ENCODE measurements at regions not wholly inside any gene's neighbourhood (a gene's known extent, or its start where the extent isn't known, plus 50 kb on each side); places are given as distances from the start of the nearest gene placed in this dataset.
"Not testable (repeated sequence)": the region's sequence is repeated elsewhere in the genome, so short reads cannot be mapped to it uniquely, and the experiment has no call there.

DNA sequence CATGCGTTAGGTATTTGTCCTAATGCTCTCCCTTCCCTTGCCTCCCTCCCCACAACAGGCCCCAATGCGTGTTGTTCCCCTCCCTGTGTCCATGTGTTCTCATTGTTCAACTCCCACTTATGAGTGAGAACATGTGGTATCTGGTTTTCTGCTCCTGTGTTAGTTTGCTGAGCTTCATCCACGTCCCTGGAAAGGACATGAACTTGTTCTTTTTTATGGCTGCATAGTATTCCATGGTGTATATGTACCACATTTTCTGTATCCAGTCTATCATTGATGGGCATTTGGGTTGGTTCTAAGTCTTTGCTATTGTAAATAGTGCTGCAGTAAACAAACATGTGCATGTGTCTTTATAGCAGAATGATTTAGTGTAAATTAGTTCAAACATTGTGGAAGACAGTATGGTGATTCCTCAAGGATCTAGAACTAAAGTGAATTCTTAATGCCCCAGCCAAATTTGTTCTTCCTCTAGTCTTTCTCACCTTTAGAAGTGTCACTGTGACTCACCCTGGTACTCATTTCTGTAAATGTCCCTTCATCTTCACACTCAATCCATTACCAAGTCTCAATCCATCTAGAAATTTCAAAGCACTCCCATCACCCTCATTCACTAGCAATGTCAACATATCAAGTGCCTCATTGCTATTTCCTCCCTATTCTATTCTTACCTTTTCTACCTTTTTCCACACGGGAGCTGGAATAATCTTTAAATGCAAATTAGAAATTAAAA is 123.9 kb downstream of the MREG start:
- intact Hi-C loops (cut with DNase I); H3K36me3 ChIP-seq; ATAC-seq; H3K4me3 ChIP-seq; DNase-seq; H3K27ac ChIP-seq; H3K27me3 ChIP-seq; H3K4me1 ChIP-seq; H3K9me3 ChIP-seq: not testable (repeated sequence)

DNA sequence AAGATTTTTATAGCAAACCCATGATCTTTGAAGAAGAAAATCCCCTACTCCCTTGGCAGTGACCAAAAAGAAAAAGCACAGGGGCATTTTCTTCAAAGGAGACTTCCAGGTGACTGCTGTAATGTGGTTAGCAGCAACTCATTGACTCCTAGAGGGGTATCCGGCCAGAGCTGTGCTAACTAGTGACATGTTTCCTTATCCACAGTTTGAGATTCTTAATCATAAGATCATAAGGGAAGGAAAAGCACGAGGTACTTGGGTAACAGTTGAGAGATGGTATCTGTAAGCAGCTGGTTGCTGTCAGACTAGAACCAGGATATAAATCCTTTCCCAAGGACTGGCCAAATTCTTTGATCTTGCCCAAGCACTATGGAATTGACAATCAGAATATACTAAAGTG is 124.7 kb downstream of the MREG start:
- Histone ChIP-seq H3K27ac (peak overlapping the region; percentile 68), H3K4me3 (no peak overlapping the region), H3K4me1 (peaks cover 7% of the 10 kb centered on the region), H3K36me3 (no peaks in the 10 kb centered on the region), H3K27me3 (no peaks in the 10 kb centered on the region), H3K9me3 (no peaks in the 10 kb centered on the region)
- no peak for DNase-seq
- TF ChIP-seq, protein P1, sequence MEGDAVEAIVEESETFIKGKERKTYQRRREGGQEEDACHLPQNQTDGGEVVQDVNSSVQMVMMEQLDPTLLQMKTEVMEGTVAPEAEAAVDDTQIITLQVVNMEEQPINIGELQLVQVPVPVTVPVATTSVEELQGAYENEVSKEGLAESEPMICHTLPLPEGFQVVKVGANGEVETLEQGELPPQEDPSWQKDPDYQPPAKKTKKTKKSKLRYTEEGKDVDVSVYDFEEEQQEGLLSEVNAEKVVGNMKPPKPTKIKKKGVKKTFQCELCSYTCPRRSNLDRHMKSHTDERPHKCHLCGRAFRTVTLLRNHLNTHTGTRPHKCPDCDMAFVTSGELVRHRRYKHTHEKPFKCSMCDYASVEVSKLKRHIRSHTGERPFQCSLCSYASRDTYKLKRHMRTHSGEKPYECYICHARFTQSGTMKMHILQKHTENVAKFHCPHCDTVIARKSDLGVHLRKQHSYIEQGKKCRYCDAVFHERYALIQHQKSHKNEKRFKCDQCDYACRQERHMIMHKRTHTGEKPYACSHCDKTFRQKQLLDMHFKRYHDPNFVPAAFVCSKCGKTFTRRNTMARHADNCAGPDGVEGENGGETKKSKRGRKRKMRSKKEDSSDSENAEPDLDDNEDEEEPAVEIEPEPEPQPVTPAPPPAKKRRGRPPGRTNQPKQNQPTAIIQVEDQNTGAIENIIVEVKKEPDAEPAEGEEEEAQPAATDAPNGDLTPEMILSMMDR (IDR thresholded peaks at IDR 0.05) = no peak
- intact Hi-C loops (cut with DNase I) = no loop called here
- ATAC-seq = peak; percentile 70

DNA sequence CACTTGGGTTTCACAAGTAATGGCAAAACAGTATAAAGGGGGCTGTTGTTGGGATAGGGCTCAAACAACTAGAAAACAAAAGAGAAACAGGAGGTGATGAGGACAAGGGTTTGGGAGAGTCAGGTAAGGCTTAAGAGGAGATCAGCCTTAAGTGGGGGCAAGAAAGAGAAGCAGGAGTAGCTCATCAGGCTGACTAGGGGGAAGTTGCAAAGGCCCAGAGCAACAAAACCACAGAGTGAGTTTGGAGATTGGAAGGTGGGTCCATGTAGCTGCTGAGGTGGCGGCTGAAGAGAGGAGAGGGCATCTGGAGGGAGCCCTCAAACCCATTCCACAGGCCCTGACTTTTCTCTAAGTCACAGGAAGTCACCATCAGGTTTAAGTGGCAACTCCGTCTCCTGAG is 126.0 kb downstream of the MREG start:
- TF ChIP-seq, protein P1 (IDR thresholded peaks at IDR 0.05) = no peak
- ATAC-seq = peak; percentile 60
- Histone ChIP-seq H3K27me3 (no peaks in the 10 kb centered on the region), H3K27ac (no peak overlapping the region), H3K4me3 (no peak overlapping the region), H3K9me3 (no peaks in the 10 kb centered on the region), H3K4me1 (peaks cover 7% of the 10 kb centered on the region), H3K36me3 (no peaks in the 10 kb centered on the region)
- intact Hi-C loops (cut with DNase I) = no loop called here
- no peak for DNase-seq

DNA sequence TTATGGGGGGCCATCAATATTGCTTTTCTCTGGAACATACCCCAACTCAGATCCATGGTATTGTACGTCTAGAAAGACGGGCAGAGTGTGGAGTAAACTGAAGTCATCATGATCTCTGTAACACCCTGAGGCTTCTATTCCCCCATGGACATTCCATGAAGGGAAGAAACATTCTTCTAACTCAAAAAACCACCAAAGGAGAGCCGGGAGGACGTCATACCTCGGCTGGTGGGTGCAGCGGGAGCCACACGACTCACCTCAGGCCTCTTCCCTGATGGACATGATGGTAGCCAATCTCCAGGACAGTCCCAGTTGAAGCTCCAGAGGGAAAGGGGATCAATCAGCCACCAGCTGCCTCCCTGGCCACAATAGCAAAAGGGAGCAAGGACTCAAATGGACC is 127.3 kb downstream of the MREG start:
- intact Hi-C loops (cut with DNase I) = no loop called here
- DNase-seq (no peak), ATAC-seq (no peak)
- no peak overlapping the region for H3K27ac ChIP-seq
- H3K9me3 ChIP-seq = no peaks in the 10 kb centered on the region
- peaks cover 7% of the 10 kb centered on the region for H3K4me1 ChIP-seq
- no peak overlapping the region for H3K4me3 ChIP-seq
- H3K36me3 ChIP-seq = no peaks in the 10 kb centered on the region
- H3K27me3 ChIP-seq = no peaks in the 10 kb centered on the region
- TF ChIP-seq, protein P1 (IDR thresholded peaks at IDR 0.05) = no peak

DNA sequence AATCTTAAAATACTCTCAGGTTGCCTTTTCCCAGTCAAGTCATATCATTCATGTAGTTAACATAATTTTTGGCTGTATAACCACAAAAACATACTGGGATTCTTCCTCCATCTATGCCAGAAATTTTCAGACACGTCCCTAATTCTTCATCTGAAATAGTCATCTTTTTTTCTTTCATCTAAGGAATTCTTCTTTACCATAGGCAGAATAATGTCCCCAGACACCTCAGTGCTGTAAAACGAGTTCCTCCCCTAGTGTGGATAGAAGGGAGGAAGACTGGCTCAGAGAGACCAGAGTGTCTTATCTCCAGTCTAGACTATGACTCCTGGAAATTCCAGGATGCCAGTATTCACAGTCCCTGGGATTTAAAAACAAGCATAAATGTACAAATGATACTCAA is 127.8 kb downstream of the MREG start:
- H3K9me3 ChIP-seq = no peaks in the 10 kb centered on the region
- H3K27ac ChIP-seq = no peak overlapping the region
- no peak for ATAC-seq

DNA sequence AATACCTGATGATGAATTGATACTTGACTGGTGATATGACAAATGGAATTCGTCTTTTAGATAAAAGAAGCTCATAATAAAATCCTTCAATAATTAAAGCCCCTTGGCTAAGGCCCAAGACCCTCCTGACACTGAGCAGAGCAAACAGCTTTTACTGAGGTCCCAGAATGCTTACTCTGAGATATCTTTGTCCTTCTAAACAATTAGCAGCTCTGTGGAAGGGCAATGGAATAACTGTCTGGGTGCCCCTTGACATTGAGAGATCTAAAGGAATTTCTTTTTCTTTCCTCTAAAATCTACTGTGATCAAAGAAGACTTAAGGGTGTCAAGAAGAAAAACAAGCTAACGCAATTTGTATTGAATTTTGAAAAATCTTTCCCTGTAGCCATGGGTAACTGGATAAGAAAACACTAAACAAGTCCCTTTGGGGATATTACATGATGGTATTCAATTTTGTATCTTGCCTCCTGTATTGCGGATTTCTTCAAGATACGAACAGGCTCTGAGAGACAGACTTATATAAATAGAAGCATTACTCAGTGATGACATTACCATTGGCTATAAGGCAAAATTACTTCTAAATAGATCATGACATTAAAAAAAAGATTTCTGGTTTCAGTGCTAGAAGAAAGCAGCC is 128.8 kb downstream of the MREG start:
- no peak overlapping the region for H3K4me3 ChIP-seq
- DNase-seq (no peak), ATAC-seq (no peak)
- peaks cover 7% of the 10 kb centered on the region for H3K4me1 ChIP-seq
- no peak overlapping the region for H3K27ac ChIP-seq
- H3K27me3 ChIP-seq = no peaks in the 10 kb centered on the region
- no peaks in the 10 kb centered on the region for H3K36me3 ChIP-seq
- no peaks in the 10 kb centered on the region for H3K9me3 ChIP-seq
- intact Hi-C loops (cut with DNase I) = no loop called here
- TF ChIP-seq, protein P1 (IDR thresholded peaks at IDR 0.05) = no peak

More for the DNA sequence above, 127.8 kb downstream of the MREG start:
- intact Hi-C loops (cut with DNase I) = no loop called here
- H3K4me1 ChIP-seq = peaks cover 7% of the 10 kb centered on the region
- no peak overlapping the region for H3K4me3 ChIP-seq
- TF ChIP-seq, protein P1 (IDR thresholded peaks at IDR 0.05) = no peak
- DNase-seq = no peak
- H3K36me3 ChIP-seq = no peaks in the 10 kb centered on the region
- no peaks in the 10 kb centered on the region for H3K27me3 ChIP-seq
